DMS114 treated with DMSO at 0.1 percent for 48 hours (cell line): ENCODE measurements at regions not wholly inside any gene's neighbourhood (a gene's known extent, or its start where the extent isn't known, plus 50 kb on each side); places are given as distances from the start of the nearest gene placed in this dataset.

Experiments used
- DNase-seq: peaks from one replicate; lab custom pipeline; 2025; ENCODE audit not compliant: unreplicated experiment; lab: John Stamatoyannopoulos, UW

DNA sequence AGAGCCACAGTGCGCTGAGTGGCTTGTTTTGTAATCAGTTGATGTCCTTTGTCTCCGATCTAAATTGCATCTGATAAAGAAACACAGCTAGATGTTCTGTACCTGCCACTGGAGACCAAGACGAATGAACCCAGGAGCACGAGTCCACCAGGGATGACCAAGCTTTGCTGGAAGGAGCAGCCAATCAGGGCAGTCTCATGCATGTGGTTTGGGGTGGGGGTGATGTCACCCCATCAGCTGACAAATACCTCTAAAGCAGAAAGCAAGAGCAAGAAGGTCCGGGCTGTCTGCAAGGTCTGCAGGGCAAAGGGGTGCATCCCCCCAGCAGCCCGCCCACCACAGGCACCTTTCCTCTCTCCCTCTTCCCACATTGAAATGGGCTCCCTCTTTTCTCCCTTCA lies 653.8 kb downstream of the AJAP1 start:
- DNase-seq = no peak

DNA sequence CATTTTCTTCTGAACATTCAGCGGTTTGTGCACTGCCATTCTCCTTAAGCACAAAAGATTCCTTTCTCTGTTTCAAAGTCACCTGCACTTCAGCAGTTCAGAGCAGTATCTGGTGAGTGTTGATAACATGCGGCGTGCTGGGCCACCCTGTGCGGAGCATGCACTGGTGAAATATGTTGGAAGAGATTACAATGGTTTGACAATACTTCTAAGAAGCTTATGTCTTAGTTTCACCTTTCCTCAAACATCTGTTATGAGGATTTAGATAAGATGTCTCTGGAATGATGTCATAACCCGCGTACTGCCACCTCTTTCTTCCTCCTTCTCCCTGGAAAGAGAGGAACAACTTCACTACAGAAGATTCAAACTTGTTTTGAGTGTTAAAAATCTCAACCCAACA lies 650.3 kb downstream of the AJAP1 start:
- DNase-seq = no peak

DNA sequence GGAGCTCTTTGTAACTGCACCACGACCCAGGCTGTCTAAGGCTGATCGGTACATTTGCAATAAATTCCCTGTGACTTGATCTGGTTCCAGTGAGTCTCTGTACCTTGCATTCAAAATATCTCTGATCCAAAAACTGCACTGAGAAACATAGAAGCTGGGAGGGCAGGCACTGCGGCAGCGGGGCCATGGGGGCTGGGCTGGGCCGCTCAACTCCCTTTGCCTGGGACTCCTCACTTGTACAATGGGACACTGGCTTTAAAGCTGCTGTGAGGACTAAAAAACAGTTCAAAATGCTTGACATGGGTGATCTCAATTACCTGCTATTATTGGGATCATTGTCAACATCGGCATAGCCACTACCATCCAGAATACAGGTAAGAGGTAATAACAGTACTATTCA lies 644.0 kb downstream of the AJAP1 start:
- no peak for DNase-seq

- DNase-seq = no peak
These were observed 643.5 kb downstream of the AJAP1 start for GRCh38 chr1:5297886-5298239.

DNA sequence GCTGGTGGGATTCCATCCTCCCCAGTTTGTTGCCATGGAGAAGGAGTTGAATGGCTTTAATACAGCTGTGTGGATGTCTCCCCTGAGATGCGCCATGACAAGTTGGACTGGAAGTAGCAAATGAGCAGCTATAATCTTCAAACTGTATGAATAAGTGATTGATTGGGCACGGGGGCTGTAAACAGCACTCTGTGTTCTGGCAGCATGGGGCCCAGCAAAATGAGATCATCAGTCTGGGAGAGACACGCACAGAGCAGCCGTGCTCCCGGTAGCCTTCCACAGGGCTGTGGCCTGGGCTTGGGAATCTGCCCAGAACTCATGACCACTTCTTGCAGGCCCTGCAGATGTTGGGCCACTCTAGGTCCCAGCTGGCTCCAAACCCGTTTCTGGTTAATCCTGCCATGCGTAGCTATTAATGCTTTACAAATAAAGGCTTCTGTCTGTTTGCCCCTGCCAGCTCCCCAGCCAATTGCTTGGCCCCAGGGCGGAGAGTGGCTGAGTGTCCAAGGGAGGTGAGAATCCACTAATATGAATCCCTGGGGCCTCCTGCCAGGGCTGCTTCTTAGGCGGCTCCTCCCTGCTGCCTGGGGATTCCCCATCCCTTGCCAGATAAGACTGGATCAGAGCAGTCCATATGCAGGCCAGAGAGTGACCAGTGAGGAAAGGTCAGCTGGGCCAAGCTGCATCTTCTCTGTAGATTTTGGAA lies 642.9 kb downstream of the AJAP1 start:
- DNase-seq = no peak

GRCh38 chr1:5296557-5297179 lies 642.3 kb downstream of the AJAP1 start:
- no peak for DNase-seq

DNA sequence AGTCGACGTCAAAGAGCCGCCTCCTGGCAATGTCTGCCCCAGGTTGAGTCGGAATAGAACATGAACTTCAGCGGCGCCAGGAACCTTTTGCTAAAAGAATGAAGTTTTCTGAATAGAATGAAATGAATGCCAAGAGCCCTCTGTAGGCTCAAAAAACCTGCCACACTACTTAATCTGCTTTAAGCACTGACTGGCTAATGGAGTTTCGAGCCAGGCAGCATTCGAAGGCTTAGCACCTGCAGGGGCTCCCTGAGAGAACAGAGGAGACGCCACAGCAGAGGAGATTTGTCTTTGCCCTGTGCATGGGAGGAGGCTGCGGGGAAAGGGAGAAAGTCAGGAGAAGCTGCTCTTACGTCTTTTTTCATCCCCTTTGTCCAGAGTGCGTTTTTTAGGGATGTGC lies 641.7 kb downstream of the AJAP1 start:
- DNase-seq = no peak

GRCh38 chr1:5291889-5292288 lies 637.5 kb downstream of the AJAP1 start:
- no peak for DNase-seq

GRCh38 chr1:5287178-5288150 lies 633.1 kb downstream of the AJAP1 start:
- DNase-seq = no peak

DNA sequence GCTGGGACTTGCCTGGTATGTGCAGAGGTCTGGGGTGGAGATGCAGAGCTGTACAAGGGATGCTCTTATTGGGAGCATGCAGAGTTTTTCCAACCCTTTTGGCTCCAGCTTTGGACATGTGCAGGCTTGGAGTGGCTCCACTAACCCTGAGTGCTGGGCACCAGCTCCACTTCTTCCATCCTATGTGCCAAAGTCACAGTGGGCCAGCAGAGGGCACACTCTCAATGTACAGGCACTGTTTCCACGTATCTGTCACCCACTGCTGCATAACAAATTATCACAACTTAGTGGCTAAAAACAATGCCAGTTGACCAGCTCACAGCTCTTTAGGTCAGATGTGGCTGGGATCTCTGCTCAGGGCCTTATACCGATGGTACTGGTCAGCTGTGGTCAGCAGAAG lies 631.8 kb downstream of the AJAP1 start:
- DNase-seq = no peak

DNA sequence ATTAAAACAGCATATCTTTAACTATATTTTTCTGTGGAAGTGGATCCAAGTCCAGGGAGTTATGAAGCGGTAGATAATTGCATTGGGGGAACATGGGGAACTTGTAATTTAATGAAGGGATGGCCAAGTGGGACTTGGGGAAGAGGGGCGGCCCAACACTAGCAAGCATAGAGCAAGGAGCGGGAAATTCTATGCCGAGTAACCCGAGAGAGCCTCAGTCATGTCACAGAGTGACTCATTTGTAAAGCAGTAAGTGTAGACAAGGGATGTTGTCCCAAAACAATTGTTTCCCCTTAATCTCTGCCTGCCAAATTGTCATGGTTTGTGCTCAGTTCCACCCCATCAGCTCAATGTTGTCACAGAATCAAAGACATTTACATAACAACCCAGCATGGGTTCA lies 620.1 kb downstream of the AJAP1 start:
- DNase-seq = no peak

- DNase-seq = no peak
These were observed 619.0 kb downstream of the AJAP1 start for GRCh38 chr1:5273280-5274003.

DNA sequence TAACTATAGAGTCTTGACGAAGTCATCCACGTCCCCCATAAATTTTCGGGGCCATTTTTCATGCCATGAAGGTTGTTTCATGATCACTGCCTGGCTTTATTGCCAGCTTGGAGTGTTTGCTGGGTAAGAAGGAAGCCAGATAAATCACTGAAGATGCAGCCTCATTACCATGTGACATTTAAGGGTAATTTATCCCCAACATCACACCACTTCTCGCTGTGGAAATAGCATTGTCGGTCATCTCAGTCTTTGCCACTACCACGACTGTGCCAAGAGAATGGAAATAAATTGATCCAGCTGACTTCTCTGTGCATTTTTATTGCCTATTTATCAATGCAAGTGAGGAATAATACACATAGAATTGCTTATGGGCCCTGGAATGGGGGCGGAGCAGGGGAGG lies 617.9 kb downstream of the AJAP1 start:
- DNase-seq = no peak

- no peak for DNase-seq
These were observed 616.9 kb downstream of the AJAP1 start for GRCh38 chr1:5271264-5271663.

DNA sequence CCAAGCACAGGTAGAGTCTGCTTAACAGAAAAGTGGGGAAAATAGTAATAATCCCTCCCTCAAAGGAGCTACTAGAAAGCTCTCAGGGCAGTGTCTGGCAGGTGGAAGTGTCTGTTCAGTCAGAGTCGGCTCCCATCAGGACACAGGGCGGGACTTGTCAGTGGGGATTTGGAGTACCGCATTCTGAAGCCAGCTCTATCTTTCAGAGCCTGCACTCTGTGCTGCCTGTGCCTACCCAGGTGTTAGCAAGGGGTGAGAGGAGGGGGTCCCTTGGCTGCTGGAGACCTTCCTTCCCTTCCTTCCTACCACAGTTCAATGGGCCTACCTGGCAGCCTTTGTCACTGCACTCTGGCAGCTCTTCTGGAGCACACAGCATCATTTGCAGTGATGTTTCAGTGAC lies 615.5 kb downstream of the AJAP1 start:
- no peak for DNase-seq

- no peak for DNase-seq
These were observed 613.3 kb downstream of the AJAP1 start for GRCh38 chr1:5267603-5268235.

GRCh38 chr1:5265438-5266075 lies 611.1 kb downstream of the AJAP1 start:
- no peak for DNase-seq

DNA sequence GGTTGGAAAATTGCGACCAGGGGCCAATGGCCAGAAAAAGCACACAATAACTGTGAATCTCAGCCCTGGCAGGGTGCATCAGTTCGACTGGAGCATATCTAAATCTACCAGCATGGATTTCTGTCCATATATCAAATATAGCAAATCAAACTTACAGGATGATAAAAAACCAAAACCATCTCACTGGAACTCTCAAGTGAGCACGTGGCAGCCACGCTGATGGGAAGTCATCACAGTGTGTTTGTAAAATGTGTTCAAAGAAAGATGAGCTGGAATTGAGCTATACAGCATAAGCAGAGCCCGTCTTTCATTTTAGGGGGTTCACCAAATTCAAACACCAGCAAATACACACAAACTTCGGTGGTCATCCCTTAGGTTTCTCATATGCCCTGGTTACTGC lies 610.1 kb downstream of the AJAP1 start:
- no peak for DNase-seq

DNA sequence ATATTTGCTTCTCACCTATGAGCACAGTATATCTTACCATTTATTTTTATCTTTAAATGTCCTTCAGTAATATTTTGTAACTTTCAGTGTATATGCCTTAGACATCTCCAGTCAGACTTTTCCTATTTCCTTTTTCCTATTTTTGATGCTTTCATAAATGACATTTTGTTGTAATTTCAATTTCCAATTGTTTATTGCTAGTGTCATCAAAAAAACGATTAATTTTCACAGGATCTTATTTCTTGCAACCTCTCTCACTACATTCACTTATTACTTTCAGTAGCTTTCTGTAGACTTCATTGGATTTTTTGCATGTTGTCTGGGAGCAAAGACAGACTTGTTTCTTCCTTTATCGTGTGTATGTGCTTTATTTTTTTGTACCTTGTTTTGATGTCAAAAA lies 602.4 kb downstream of the AJAP1 start:
- DNase-seq = no peak

- no peak for DNase-seq
These were observed 600.6 kb downstream of the AJAP1 start for GRCh38 chr1:5254975-5255374.
